Upper lobe of left lung (tissue), 6 donors: ENCODE measurements at regions not wholly inside any gene's neighbourhood (a gene's known extent, or its start where the extent isn't known, plus 50 kb on each side); places are given as distances from the start of the nearest gene placed in this dataset.

Experiments
- ATAC-seq, 2 donors: fragments of 200-7000 bp; cut with Tn5 transposase; one replicate each; pipeline ENCODE4 v1.9.1; 2022; ENCODE audit warnings: mild to moderate bottlenecking in 2 of 2, moderate library complexity in 2 of 2; ENCODE audit not compliant: low FRiP score in 2 of 2
- DNase-seq, 2 donors: peaks; one replicate each; pipeline ENCODE4 v3.0.0-alpha.2; 2019 to 2020
- H3K27ac ChIP-seq, 4 donors: fragments of 200-600 bp; sonication (generic); one replicate each; pipeline ENCODE4 v1.5.1; 2016 to 2019
- H3K27me3 ChIP-seq, 4 donors: fragments of 200-600 bp; sonication (generic); one replicate each; pipeline ENCODE4 v1.5.1; 2017 to 2019
- H3K36me3 ChIP-seq, 4 donors: fragments of 200-600 bp; sonication (generic); one replicate each; pipeline ENCODE4 v1.5.1; 2016 to 2019
- H3K4me1 ChIP-seq, 4 donors: fragments of 200-600 bp; sonication (generic); one replicate each; pipeline ENCODE4 v1.5.1; 2018 to 2019
- H3K4me3 ChIP-seq, 4 donors: fragments of 200-600 bp; sonication (generic); one replicate each; pipeline ENCODE4 v1.5.1; 2017 to 2019; ENCODE audit warnings: mild to moderate bottlenecking in 2 of 4, moderate library complexity in 1 of 4
- H3K9me3 ChIP-seq, 4 donors: fragments of 200-600 bp; sonication (generic); one replicate each; pipeline ENCODE4 v1.5.1; 2018 to 2019
- EP300 ChIP-seq, 4 donors: sonication (generic); formaldehyde crosslinking; IDR thresholded peaks; one replicate each; pipeline ENCODE4 v1.5.1; 2017; ENCODE audit warnings: antibody characterized with exemption in 4 of 4, control low read depth in 2 of 4
- POLR2A ChIP-seq, 4 donors: fragments of 450-650 bp; IDR thresholded peaks; one replicate each; pipeline ENCODE4 v1.5.1; 2016 to 2017; ENCODE audit warnings: antibody characterized with exemption in 4 of 4, mild to moderate bottlenecking in 2 of 4
- POLR2AphosphoS5 ChIP-seq, 2 donors: sonication (generic); formaldehyde crosslinking; IDR thresholded peaks; one replicate each; pipeline ENCODE4 v1.5.1; 2017; ENCODE audit warnings: antibody characterized with exemption in 2 of 2
- WGBS, 2 donors: methylation state at CpG; one replicate each; pipeline ENCODE4 v1.1.5; 2017 to 2018; 5-methylcytosine and 5-hydroxymethylcytosine counted together
- TF ChIP-seq, protein P1 (sequence below), 6 experiments: fragments of 450-650 bp in 4 of 6; fragments of 200-600 bp in 2 of 6; sonication (generic) in 2 of 6; IDR thresholded peaks; one replicate each; pipeline ENCODE4 v1.5.1; 2016 to 2019; ENCODE audit warnings: antibody characterized with exemption in 6 of 6
- donor health status: DM: no; HTN: no; CAD: no; lungs with moderate emphysema.
- donor health status: DM: no; HTN: yes; CAD: no; lungs with severe emphysema.

DNA sequence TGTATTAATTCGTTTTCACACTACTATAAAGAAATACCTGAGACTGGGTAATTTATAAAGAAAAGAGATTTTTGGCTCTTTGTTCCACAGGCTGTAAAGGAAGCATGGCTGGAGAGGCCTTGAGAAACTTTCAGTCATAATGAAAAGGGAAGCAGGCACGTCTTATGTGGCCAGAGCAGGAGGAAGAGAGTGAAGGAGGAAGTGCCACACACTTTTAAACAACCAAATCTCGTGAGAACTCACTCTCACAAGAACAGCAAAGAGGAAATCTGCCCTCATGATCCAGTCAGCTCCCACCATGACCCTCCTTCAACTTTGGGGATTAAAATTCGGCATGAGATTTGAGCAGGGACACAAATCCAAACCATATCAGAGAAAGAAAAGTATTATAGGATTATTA lies 1255.9 kb upstream of the MIR17HG start:
- Histone ChIP-seq H3K4me1 (no peaks in the 10 kb centered on the region), H3K27me3 (no peaks in the 10 kb centered on the region), H3K36me3 (no peaks in the 10 kb centered on the region), H3K27ac (no peak overlapping the region), H3K4me3 (no peak overlapping the region), H3K9me3 (no peaks in the 10 kb centered on the region)
- 36 to 58% methylated on average over 4 of the region's 4 CpGs for WGBS, 2 donors
- no peak for TF ChIP-seq POLR2AphosphoS5 (IDR thresholded peaks at IDR 0.05)
- TF ChIP-seq EP300 (IDR thresholded peaks at IDR 0.05), result no peak
- TF ChIP-seq POLR2A (IDR thresholded peaks at IDR 0.05), result no peak
- TF ChIP-seq, protein P1, sequence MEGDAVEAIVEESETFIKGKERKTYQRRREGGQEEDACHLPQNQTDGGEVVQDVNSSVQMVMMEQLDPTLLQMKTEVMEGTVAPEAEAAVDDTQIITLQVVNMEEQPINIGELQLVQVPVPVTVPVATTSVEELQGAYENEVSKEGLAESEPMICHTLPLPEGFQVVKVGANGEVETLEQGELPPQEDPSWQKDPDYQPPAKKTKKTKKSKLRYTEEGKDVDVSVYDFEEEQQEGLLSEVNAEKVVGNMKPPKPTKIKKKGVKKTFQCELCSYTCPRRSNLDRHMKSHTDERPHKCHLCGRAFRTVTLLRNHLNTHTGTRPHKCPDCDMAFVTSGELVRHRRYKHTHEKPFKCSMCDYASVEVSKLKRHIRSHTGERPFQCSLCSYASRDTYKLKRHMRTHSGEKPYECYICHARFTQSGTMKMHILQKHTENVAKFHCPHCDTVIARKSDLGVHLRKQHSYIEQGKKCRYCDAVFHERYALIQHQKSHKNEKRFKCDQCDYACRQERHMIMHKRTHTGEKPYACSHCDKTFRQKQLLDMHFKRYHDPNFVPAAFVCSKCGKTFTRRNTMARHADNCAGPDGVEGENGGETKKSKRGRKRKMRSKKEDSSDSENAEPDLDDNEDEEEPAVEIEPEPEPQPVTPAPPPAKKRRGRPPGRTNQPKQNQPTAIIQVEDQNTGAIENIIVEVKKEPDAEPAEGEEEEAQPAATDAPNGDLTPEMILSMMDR (IDR thresholded peaks at IDR 0.05), result no peak
- ATAC-seq, result no peak
- DNase-seq, result no peak

DNA sequence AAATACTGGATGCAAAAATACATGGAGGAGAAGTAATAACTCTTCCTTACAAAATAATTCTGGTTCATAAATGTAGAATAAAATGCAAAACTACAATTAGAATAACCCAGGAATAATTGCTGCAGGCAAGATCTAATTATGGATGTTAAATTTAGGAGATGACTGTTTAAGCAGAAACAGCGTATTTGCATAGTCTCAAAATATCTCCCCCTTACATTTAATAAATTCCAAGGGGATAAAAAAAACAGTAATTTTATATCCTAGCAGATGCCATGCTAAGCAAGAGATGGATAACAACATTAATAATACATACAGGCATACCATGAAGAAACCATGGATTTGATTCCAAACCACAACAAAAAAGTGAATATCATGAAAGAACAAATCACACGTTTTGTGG lies 1253.1 kb upstream of the MIR17HG start:
- H3K36me3 ChIP-seq, result no peaks in the 10 kb centered on the region
- H3K9me3 ChIP-seq, result no peaks in the 10 kb centered on the region
- TF ChIP-seq POLR2AphosphoS5 (IDR thresholded peaks at IDR 0.05) (no peak), POLR2A (IDR thresholded peaks at IDR 0.05) (no peak), EP300 (IDR thresholded peaks at IDR 0.05) (no peak)
- TF ChIP-seq, protein P1 (IDR thresholded peaks at IDR 0.05), result no peak
- H3K4me1 ChIP-seq, result no peaks in the 10 kb centered on the region
- 78 to 86% methylated on average over 2 of the region's 2 CpGs for WGBS, 2 donors
- DNase-seq, result no peak
- H3K4me3 ChIP-seq, result no peak overlapping the region
- no peaks in the 10 kb centered on the region for H3K27me3 ChIP-seq
- no peak overlapping the region for H3K27ac ChIP-seq
- ATAC-seq, result no peak

DNA sequence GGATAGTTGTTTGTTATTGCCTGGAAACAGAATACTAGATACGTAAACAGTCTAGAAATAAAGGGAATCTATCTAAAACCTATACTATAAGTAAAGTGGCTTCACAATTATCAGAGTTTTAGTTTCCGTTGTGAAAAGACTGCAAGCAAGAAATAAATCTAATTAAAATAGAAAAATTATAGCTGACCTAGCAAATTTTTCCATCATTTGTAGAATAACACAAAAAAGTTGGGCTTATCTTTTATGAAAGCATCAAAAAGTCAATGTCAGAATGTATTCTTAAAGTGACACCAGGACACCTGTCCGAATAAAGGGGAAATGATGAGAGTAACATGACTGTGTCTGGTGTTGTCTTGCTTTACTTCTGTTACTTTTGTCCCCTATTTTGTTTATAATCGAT lies 1248.9 kb upstream of the MIR17HG start:
- no peak for ATAC-seq
- TF ChIP-seq POLR2AphosphoS5 (IDR thresholded peaks at IDR 0.05) (no peak), POLR2A (IDR thresholded peaks at IDR 0.05) (no peak), EP300 (IDR thresholded peaks at IDR 0.05) (no peak)
- TF ChIP-seq, protein P1 (IDR thresholded peaks at IDR 0.05), result no peak
- Histone ChIP-seq H3K4me3 (no peak overlapping the region), H3K4me1 (no peaks in the 10 kb centered on the region), H3K36me3 (no peaks in the 10 kb centered on the region), H3K27me3 (no peaks in the 10 kb centered on the region), H3K27ac (no peak overlapping the region), H3K9me3 (peaks cover 0 to 2% (median 0%) of the 10 kb centered on the region in 4 donors)
- no peak for DNase-seq
- WGBS, 2 donors, result 83 to 89% methylated on average over 4 of the region's 4 CpGs

DNA sequence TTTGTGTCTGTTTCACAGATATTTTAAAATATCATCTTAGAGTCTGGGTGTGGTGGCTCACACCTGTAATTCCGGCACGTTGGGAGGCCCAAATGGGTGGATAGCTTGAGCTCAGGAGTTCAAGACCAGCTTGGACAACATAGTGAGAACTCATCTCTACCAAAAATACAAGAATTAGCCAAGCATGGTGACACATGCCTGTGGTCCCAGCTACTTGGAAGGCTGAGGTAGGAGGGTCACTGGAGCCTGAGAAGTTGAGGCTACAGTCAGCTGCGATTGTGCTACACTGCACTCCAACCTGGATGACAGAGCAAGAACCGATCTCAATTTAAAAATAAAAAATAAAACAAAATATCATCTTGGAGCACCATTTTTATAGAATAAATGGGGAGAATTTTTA lies 1247.6 kb upstream of the MIR17HG start:
- TF ChIP-seq, protein P1 (IDR thresholded peaks at IDR 0.05), result no peak
- TF ChIP-seq POLR2A (IDR thresholded peaks at IDR 0.05) (no peak), POLR2AphosphoS5 (IDR thresholded peaks at IDR 0.05) (no peak), EP300 (IDR thresholded peaks at IDR 0.05) (no peak)
- Histone ChIP-seq H3K4me3 (no peak overlapping the region), H3K36me3 (no peaks in the 10 kb centered on the region), H3K4me1 (no peaks in the 10 kb centered on the region), H3K9me3 (peaks cover 0 to 3% (median 0%) of the 10 kb centered on the region in 4 donors), H3K27ac (no peak overlapping the region), H3K27me3 (no peaks in the 10 kb centered on the region)
- ATAC-seq (no peak), DNase-seq (no peak)
- WGBS, 2 donors, result 91 to 94% methylated on average over 4 of the region's 4 CpGs

DNA sequence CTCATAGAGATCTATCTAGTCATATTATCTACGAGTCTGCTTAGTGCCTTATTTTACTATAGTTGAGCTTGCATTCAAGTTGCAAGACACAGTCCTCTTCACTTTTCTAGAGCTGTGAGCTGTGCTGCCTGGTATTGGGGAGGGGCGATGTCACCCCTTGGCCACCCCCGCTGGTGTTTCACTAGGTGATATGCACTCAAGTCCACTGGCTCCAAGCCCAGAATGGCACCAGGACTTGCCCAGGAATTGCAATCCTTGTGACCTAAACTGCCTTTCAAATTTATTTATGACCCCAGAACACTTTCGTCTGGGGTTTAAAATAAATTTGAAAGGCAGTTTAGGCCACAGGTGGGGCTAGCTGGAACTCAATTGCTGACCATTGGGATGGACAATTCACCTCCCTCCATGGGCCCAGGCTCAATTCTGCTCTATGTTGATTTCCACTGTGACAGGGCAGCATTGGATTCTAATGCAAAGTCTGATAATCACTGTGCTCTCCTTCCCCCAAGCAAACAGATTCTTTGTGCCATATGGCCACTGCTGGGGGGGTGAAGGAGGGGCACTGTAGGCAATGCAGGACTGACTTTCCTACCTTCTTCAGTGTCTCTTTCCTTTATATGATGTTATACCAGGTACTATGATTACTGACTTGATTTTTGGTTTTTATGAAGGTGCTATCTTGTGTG lies 1244.2 kb upstream of the MIR17HG start:
- Histone ChIP-seq H3K27me3 (no peaks in the 10 kb centered on the region), H3K9me3 (peaks cover 0 to 3% (median 0%) of the 10 kb centered on the region in 4 donors), H3K27ac (no peak overlapping the region), H3K36me3 (no peaks in the 10 kb centered on the region), H3K4me1 (no peaks in the 10 kb centered on the region), H3K4me3 (no peak overlapping the region)
- DNase-seq (no peak), ATAC-seq (no peak)
- WGBS, 2 donors, result 65 to 89% methylated on average over 4 of the region's 4 CpGs
- TF ChIP-seq, protein P1 (IDR thresholded peaks at IDR 0.05), result no peak
- TF ChIP-seq POLR2A (IDR thresholded peaks at IDR 0.05) (no peak), POLR2AphosphoS5 (IDR thresholded peaks at IDR 0.05) (no peak)
